ENCODE measurements at regions not wholly inside any gene's neighbourhood (a gene's known extent, or its start where the extent isn't known, plus 50 kb on each side); places are given as distances from the start of the nearest gene placed in this dataset.

DNA sequence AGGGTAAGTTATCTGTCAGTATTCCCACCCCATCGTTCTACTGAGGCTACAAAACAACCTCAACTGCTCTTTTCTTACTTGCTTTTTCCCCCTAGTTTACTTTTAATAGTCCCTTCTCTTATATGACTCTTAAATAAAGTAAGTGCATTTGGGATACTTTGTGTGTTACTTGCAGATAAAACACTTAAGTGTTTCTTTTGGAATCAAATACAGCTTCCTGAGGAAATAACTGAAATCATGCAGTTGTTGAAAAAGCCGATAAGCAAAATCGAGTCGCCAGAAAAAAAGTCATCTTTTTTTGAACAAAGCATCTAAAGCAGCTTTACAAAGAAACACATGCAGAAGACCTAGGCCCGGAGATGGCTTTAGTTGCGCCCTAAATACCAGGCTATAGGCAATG lies 53.5 kb upstream of the EPB41L4A start:
- TF ChIP-seq POLR2A (IDR thresholded peaks at IDR 0.05; ENCODE audit: low read depth) (no peak), POLR2AphosphoS5 (IDR thresholded peaks at IDR 0.05) (no peak), EP300 (IDR thresholded peaks at IDR 0.05) (no peak)
